Aorta (tissue), 5 donors: ENCODE measurements at regions not wholly inside any gene's neighbourhood (a gene's known extent, or its start where the extent isn't known, plus 50 kb on each side); places are given as distances from the start of the nearest gene placed in this dataset.
A peak's percentile ranks its signal among the peaks of the same experiment; 100 is the strongest.
"Not testable (repeated sequence)": the region's sequence is repeated elsewhere in the genome, so short reads cannot be mapped to it uniquely, and the experiment has no call there.

ENCODE experiments used
- ATAC-seq: fragments of 200-7000 bp; cut with Tn5 transposase; one replicate; pipeline ENCODE4 v1.9.1; 2022; ENCODE audit warnings: moderate library complexity; ENCODE audit not compliant: low FRiP score
- DNase-seq, 2 donors: peaks; one replicate each; pipeline ENCODE4 v3.0.0-alpha.2; 2020
- H3K27ac ChIP-seq, 2 donors: one replicate each; pipeline ENCODE4 v1.5.1; 2013; ENCODE audit warnings: low read length in 2 of 2, mild to moderate bottlenecking in 2 of 2, moderate library complexity in 2 of 2, control low read depth in 1 of 2, inconsistent platforms in 1 of 2, low read depth in 1 of 2
- H3K27me3 ChIP-seq, 2 donors: one replicate each; pipeline ENCODE4 v1.6.1; 2013; ENCODE audit warnings: control low read depth in 1 of 2, low read length in 1 of 2, mild to moderate bottlenecking in 1 of 2, moderate library complexity in 1 of 2; ENCODE audit not compliant: insufficient read depth in 2 of 2, control insufficient read depth in 1 of 2
- H3K36me3 ChIP-seq, 2 donors: one replicate each; pipeline ENCODE4 v1.6.1; 2013; ENCODE audit warnings: control low read depth in 1 of 2, low read length in 1 of 2, mild to moderate bottlenecking in 1 of 2; ENCODE audit not compliant: insufficient read depth in 2 of 2, control insufficient read depth in 1 of 2
- H3K4me1 ChIP-seq, 2 donors: one replicate each; pipeline ENCODE4 v1.6.1; 2013; ENCODE audit warnings: low read length in 2 of 2, control low read depth in 1 of 2, mild to moderate bottlenecking in 1 of 2, moderate library complexity in 1 of 2; ENCODE audit not compliant: insufficient read depth in 2 of 2, control insufficient read depth in 1 of 2
- H3K4me3 ChIP-seq, 2 donors: one replicate each; pipeline ENCODE4 v1.5.1; 2013; ENCODE audit warnings: low read length in 2 of 2, control low read depth in 1 of 2, mild to moderate bottlenecking in 1 of 2
- H3K9me3 ChIP-seq: one replicate; pipeline ENCODE4 v1.6.1; 2013; ENCODE audit warnings: mild to moderate bottlenecking, low read length; ENCODE audit not compliant: control insufficient read depth
- WGBS, 2 donors: extraction: QIAGEN DNeasy Blood & Tissue Kit; methylation state at CpG; one replicate each; pipeline ENCODE4 v1.1.7; 2013; 5-methylcytosine and 5-hydroxymethylcytosine counted together
- intact Hi-C, 2 donors: fragments of 100-400 bp; cut with DNase I; formaldehyde crosslinking; loops; one replicate each; pipeline versions ENCODE4 v1.14.2 to v1.15.0; 2022
- donor health status: healthy with polysubstance abuse.
- donor health status: Bipolar disorder and iron deficiency.
- donor health status: DM: no; HTN: no; CAD: no.
- donor health status: DM: no; HTN: no; CAD: no.
- donor health status: DM: yes; HTN: yes; CAD: no.

DNA sequence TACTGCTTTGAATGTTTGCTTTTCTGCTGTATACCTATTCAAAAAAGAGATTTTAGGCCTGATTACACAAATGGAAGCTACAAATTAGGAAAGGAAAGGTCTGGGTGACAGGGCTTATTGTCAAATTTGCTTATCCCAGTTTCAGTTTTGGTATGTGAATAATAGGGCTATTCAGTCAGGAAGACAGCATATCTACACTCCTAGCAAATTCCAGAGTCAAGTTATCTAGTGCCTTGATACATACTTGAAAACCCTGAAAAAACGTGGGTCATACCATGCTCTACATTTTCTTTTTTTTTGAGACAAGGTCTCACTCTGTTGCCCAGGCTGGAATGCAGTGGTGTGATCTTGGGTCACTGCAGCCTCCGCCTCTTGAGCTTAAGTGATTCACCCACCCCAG, 59.2 kb upstream of the CCDC180 start:
- ATAC-seq, DNase-seq, H3K9me3 ChIP-seq, H3K4me1 ChIP-seq, H3K27me3 ChIP-seq, H3K4me3 ChIP-seq, H3K36me3 ChIP-seq, H3K27ac ChIP-seq, intact Hi-C loops: not testable (repeated sequence)
- WGBS, 2 donors = 69 to 79% methylated on average over 2 of the region's 2 CpGs

- Histone ChIP-seq H3K36me3 (peaks cover 0 to 1% of the 10 kb centered on the region in 2 donors), H3K4me1 (peaks cover 0 to 2% of the 10 kb centered on the region in 2 donors), H3K4me3 (no peak overlapping the region), H3K9me3 (no peaks in the 10 kb centered on the region), H3K27me3 (no peaks in the 10 kb centered on the region), H3K27ac (no peak overlapping the region)
- WGBS, 2 donors = 92 to 96% methylated on average over 4 of the region's 4 CpGs
- intact Hi-C loops = no loop called here
- ATAC-seq (no peak), DNase-seq (no peak)
Observed at GRCh38 chr9:97243606-97244005, 63.9 kb upstream of the CCDC180 start.

- H3K9me3 ChIP-seq, DNase-seq, ATAC-seq, H3K36me3 ChIP-seq, H3K27me3 ChIP-seq, H3K4me1 ChIP-seq, intact Hi-C loops, H3K4me3 ChIP-seq, H3K27ac ChIP-seq: not testable (repeated sequence)
- 90 to 93% methylated on average over 5 of the region's 5 CpGs for WGBS, 2 donors
Observed at GRCh38 chr9:97241430-97241829, 66.0 kb upstream of the CCDC180 start.

- DNase-seq (peak; percentile 87 to 88), ATAC-seq (peak; percentile 95)
- intact Hi-C loops = no loop called here
- Histone ChIP-seq H3K36me3 (peaks cover 0 to 1% of the 10 kb centered on the region in 2 donors), H3K4me3 (peak overlapping the region; percentile 31 to 66), H3K9me3 (no peaks in the 10 kb centered on the region), H3K27ac (peak overlapping the region in 1 of 2 donors; percentile 37), H3K4me1 (peaks cover 0 to 2% of the 10 kb centered on the region in 2 donors), H3K27me3 (no peaks in the 10 kb centered on the region)
- 3 to 4% methylated on average over 58 of the region's 58 CpGs for WGBS, 2 donors
Observed at GRCh38 chr9:97237951-97238889, 69.2 kb upstream of the CCDC180 start.

GRCh38 chr9:97237311-97237786, 70.1 kb upstream of the CCDC180 start:
- 59 to 75% methylated on average over 23 of the region's 23 CpGs for WGBS, 2 donors
- peaks cover 0 to 1% of the 10 kb centered on the region in 2 donors for H3K36me3 ChIP-seq
- DNase-seq (no peak), ATAC-seq (no peak)
- H3K27ac ChIP-seq = no peak overlapping the region
- intact Hi-C loops = no loop called here
- H3K27me3 ChIP-seq = no peaks in the 10 kb centered on the region
- H3K4me1 ChIP-seq = peaks cover 0 to 2% of the 10 kb centered on the region in 2 donors
- H3K4me3 ChIP-seq = no peak overlapping the region
- no peaks in the 10 kb centered on the region for H3K9me3 ChIP-seq

DNA sequence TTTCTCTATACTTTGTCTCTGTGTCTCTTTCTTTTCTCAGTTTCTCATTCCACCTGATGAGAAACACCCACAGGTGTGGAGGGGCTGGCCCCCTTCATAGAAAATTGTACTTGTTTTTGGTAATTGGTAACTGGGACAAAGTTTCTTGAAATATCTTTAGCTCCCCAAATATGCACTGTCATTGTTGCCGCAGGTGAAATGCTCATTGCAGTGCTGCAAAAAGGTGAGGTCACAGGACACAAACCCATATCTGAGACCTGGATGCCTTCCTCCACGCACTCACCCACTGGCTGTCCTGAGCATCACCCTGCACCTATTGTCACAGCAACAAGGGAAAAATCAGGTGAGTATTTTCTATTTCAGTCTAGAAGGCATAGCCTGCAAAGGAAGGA, 74.5 kb upstream of the CCDC180 start:
- H3K9me3 ChIP-seq, H3K4me3 ChIP-seq, H3K4me1 ChIP-seq, H3K27ac ChIP-seq, DNase-seq, intact Hi-C loops, H3K36me3 ChIP-seq, H3K27me3 ChIP-seq, ATAC-seq: not testable (repeated sequence)
- 96% methylated on average over 2 of the region's 2 CpGs for WGBS, 2 donors

- DNase-seq, H3K27ac ChIP-seq, ATAC-seq, intact Hi-C loops, H3K4me3 ChIP-seq, H3K27me3 ChIP-seq, H3K9me3 ChIP-seq, H3K4me1 ChIP-seq, H3K36me3 ChIP-seq: not testable (repeated sequence)
- WGBS, 2 donors = 75 to 86% methylated on average over 13 of the region's 13 CpGs
Observed at GRCh38 chr9:97232060-97233008, 75.1 kb upstream of the CCDC180 start.

DNA sequence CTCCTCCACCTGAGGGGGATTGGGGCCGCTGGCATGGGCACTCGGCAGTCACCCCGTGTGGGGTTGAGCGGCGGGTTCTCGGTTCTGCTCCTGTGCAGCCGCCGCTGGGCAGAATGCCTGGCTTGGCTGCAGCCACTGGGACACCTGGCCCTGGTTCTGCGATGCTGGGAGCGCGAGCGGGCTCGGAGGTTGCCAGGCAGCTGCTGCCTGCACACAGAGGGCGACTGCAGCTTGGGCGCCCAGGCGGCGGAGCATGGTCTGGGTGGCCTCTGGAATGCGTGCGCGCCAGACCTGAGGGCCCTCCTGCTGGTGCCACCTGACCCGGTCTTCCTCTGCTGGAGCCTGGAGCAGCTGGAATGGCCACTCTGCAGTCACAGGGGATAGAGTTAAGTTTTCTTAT, 85.1 kb upstream of the CCDC180 start:
- H3K4me3 ChIP-seq, H3K27me3 ChIP-seq, intact Hi-C loops, H3K4me1 ChIP-seq, DNase-seq, ATAC-seq, H3K36me3 ChIP-seq, H3K9me3 ChIP-seq, H3K27ac ChIP-seq: not testable (repeated sequence)
- WGBS, 2 donors = 6% methylated on average over 21 of the region's 21 CpGs
